B cell (primary cell): ENCODE measurements at regions not wholly inside any gene's neighbourhood (a gene's known extent, or its start where the extent isn't known, plus 50 kb on each side); places are given as distances from the start of the nearest gene placed in this dataset.

Experiments used
- CTCF ChIP-seq: fragments of 200-600 bp; IDR thresholded peaks from one replicate; pipeline ENCODE4 v1.8.0; 2022; ENCODE audit warnings: antibody characterized with exemption, mild to moderate bottlenecking
- EZH2 ChIP-seq: IDR thresholded peaks from 2 replicates; pipeline ENCODE4 v1.6.1; 2012; ENCODE audit warnings: borderline replicate concordance, low read depth, mild to moderate bottlenecking, moderate library complexity, low read length; ENCODE audit not compliant: insufficient read depth, poor library complexity, severe bottlenecking

GRCh38 chr9:115531410-115532125, 413.6 kb upstream of the TNC start:
- TF ChIP-seq CTCF (no peak), EZH2 (no peak)
